ENCODE measurements at regions not wholly inside any gene's neighbourhood (a gene's known extent, or its start where the extent isn't known, plus 50 kb on each side); places are given as distances from the start of the nearest gene placed in this dataset.

- TF ChIP-seq CTCF (IDR thresholded peaks at IDR 0.05) (no peak), POLR2A (IDR thresholded peaks at IDR 0.05) (no peak)
These were observed 481.7 kb upstream of the PRR20A start for GRCh38 chr13:56659041-56659471.
